NCI-H69 (cell line): ENCODE measurements at regions not wholly inside any gene's neighbourhood (a gene's known extent, or its start where the extent isn't known, plus 50 kb on each side); places are given as distances from the start of the nearest gene placed in this dataset.

Source experiments
- DNase-seq: peaks from one replicate; lab custom pipeline; 2025; lab: John Stamatoyannopoulos, UW

DNA sequence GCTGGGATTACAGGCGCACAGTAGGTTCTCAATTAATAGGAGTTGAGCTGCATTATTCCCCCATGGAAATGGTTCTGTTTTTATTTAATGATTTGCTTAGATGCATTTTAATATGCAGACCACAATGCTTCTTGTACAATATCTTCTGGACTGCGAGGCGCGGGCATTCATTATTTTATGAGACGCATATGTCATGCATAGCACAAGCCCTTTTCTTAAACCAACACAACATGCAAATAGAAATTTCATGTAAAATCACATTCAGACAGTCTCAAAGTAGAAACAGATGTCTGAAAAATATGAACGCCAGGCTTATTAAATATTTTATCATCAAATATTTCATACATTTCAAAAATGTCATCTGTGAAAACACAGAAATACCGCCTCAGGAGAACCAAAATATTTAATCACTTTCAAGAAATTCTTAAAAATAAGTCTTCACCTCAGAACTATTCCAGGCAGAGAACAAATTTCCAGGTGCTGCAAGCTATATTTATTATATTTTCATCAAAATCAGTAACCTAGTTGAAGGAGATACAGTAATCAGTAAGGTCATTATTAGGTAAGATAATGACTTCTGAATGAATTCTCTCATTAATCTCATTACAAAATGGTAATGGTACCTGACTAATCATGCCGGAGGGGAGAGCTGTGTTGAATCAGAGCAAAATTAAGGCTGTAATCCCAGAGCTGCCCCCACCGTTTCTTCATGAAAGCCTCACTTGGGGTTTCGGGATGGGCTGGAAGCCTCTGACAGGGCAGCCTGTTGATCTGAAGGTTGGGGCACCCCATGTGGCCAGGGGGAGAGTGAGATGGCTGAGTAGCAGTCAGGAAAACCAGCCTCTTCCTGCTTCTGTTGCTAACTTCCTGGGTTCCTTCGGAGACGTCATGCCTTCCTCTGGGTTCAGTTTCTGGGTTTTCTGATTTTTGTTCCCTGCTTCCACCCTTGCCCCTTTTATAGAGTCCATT is 133.9 kb upstream of the ZNF618 start:
- DNase-seq, result no peak

DNA sequence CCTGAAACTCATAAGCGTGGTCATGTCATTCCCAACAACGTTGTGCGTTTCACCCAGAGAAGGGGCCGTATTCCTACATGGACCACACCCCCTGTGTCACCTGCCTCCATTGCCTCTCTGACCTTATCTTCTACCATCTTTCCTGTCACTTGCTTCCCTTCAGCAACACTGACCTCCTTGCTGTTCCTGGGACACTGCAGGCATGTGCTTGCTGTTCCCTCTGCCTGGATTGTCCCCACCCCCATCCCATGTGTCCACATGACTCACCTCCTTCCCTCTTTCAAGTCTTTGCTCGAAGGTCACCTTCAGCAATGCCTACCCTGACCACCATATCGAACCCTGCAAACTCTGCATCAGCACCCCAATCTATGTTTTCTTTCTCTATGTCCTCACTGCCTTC is 133.2 kb upstream of the ZNF618 start:
- no peak for DNase-seq

DNA sequence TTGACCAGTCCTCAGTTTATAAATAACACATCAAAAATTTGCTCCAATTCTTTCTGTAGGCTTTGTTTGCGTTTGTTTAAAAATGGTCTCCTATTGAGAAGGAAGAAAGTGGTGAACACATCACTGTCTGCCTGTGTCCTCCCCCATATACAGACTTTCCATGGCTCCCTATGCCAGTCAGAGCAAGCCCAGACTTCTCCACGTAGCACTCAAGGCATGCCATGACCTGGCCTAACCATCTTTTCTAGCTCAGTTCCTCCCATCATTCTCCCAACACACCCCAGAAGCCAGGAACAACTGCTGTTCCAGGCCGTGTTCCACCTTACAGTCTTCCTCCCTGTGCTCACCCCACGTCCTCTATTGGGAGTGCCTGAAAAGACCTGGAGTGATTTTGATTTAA is 129.6 kb upstream of the ZNF618 start:
- DNase-seq, result no peak

DNA sequence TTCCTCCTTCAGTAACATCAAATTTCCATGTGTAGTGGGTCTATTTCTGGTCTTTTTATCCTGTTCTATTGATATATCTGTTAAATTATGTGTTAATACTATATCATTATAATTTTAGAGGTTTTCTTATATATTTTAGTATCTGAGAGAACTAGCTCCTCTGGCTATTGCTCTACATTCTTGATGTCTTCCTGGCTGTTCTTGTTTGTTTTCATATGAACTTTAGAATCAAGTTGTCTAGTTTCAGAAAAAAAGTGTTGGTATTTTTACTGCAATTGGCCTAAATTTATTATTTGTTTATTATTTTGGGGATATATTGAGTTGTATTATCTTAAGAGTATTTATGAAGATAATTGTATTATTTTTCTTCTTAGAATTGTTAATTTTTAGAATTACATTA is 128.0 kb upstream of the ZNF618 start:
- DNase-seq, result no peak

DNA sequence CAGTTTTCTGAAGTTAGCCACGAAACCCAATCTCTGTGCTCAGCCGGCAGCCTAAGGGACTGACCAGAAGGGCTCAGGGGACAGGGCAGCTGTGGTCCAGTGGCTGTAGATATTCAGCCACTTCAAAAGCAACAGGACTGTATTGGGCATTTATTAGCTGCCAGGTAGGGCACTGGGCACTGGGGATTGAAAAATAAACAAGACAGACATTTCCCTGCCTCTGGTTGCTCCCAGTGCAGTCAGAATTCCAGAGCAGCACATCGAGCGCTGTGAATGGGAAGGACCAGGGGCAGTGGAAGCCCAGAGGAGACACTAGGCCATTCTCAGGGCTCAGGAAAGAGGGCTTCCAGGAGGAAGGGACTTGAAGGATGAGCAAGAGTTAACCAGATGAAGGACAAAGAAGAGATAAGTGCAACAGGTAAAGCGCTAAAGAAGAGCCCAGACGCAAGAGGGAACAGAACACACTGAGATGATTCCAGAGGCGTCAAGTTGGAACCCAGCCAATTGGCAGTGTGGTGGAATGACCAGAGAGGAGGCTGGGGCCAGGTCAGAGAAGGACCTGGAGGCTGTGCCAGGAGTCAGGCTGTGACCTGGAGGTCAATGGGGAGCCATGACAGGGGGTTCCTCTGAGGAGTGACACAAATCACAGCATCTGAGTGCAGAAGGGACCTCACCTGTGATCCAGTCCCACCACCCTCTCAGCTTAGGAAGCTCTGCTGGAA is 122.5 kb upstream of the ZNF618 start:
- no peak for DNase-seq

DNA sequence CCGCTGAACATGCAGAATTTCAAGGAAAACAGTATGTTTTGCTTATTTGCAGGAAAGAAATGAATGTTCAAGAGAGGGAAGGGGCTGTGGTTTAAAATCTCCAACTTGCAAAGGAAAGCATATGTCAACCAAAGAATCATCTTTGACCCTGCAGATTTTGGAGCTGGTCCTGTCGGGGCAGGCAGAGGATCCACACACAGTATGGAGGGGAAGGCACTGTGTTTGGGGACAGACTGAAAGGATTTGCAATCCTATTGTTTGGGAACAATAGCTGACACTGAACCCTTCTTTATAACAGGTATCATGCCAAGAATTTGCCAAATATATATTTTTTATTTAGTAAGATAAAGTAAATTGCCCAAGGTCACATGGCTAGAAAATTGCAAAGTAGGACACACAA is 121.4 kb upstream of the ZNF618 start:
- no peak for DNase-seq

DNA sequence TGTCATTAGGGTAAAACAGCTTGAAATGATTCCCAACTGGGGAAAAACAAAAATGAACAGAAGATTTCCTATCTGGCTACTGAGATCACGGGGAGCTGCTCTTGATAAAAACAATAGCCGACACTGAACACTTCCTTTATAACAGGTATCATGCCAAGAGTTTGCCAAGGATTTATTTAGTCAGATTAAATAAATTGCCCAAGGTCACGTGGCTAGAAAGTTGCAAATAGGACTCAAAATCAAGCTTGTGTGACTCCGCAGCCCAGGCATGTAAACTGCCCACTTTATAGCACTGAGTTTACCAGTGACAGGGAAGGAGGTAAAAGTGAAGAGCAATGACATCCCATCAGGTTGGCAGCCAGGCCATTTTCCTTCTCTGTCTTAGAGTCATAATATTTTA is 120.7 kb upstream of the ZNF618 start:
- no peak for DNase-seq

DNA sequence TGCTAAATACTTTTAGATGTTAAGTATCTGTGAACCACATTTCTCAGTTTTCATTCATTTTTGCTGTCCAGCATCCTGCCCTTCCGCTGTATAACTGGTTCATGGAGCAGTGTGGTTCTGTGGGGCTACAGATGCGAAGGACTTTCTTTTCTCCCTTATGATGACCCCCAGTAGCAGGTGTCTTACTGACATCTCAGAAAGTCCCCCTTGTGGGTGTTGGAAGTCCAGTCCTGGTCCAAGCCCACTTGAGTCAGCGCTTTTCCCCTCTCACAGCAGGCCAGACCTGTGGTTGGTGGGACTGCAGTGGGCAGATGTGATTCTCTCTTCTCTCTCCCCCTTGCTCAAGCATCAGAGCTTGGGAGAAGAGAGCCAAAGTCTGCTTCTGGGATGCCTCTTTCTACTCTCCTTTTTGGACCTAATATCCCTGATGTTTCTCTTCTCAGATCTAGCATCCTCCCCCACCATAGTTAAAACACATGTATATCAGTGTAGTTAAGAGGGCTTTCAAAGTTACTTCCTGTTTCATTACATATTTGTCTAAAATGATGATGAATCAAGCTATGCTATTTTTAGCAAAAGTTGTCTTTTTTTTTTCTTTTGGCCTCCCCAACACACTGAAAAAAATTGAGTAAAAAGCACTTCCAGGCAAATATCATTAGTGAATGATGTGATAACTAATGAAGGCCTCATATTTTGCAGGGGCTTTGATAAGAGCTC is 119.5 kb upstream of the ZNF618 start:
- no peak for DNase-seq

DNA sequence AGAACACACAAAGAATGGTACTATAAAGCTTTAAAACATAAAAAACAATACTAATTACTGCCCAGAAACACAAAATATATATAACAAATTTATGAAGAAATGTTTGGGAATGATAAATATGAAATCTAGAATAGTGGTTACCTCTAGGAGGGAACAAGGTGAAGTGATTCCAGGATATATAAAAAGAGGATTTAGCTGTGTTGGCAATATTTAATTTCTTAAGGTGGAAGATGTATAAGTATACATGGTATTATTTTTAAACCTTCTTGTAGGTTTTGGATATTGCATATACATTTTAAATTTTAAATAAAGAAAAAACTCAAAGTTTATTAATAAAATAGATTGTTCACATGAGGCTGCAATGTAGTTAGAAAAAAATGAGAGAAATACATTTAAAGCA is 112.7 kb upstream of the ZNF618 start:
- no peak for DNase-seq

DNA sequence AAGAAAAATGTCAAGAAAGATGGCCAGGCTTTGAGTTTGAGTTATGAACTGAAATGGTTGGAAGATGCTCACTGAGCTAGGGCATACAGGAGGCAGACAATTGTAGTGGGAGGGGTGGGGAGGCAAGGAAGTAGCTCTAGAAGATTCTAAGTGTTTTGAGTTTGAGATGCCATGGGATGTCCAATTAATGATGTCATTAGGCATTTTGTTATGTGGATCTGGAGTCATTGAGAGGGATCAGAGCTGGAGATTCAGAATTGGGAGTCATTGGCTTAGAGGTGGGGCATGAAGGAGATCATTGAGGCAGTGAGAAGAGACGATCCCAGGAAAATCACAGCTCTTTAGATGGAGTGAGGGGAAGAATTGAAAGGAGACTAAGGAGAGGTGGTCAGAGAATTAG is 111.5 kb upstream of the ZNF618 start:
- no peak for DNase-seq

DNA sequence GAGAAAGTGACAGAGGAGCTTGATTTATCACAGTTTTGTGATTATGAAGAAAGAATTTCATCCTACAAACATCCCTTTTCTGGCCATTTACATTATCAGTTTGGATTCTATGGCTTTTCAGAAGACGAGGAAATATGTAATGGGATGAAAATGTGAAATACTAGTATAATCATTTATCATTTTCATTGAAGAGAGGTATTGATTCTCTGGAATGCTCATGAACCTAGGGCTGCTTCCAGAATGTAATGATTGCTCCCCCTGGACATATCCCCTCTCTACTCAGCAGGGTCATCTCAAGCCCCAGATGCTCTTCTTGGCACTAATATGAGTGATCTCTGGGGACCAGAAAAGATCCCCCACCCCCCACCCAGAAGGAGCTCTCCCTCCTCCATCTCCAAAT is 106.7 kb upstream of the ZNF618 start:
- no peak for DNase-seq

DNA sequence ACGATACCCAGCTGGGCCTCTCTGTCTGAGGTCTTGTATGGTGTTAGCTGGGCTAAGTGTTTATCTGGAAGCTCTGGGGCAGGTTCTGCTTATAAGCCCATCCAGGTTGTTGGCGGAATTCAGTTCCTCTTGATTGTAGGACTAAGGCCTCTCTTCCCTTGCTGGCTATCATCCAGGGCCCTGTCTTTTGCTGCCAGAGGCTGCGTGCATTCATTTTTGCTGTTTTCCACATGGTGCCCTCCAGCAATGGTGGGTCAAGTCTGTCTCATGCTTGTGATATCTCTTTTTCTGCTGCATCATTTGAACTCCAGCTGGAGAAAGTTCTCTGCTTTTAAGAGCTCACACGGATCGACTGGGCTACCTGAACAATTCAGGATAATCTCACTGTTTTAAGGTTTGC is 105.7 kb upstream of the ZNF618 start:
- DNase-seq, result no peak

DNA sequence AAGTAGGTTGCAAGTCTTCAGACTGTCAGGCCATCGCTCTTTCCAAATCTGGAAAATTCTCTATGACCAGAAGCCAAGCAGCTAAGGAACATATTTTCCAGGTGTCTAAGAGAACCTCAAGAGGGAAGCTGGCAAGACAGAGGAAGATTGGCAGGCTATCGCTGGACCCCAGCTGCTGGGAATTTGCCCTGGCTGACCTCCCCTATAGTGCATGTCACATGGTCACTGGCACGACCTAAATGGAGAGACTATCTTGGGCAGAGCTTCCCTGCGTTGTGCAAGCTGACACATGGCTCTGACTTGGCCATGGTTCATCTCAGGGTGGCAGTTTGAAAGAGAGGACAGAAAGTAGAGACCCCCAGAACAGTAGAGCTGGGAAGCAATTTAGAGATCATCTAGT is 104.9 kb upstream of the ZNF618 start:
- DNase-seq, result no peak

DNA sequence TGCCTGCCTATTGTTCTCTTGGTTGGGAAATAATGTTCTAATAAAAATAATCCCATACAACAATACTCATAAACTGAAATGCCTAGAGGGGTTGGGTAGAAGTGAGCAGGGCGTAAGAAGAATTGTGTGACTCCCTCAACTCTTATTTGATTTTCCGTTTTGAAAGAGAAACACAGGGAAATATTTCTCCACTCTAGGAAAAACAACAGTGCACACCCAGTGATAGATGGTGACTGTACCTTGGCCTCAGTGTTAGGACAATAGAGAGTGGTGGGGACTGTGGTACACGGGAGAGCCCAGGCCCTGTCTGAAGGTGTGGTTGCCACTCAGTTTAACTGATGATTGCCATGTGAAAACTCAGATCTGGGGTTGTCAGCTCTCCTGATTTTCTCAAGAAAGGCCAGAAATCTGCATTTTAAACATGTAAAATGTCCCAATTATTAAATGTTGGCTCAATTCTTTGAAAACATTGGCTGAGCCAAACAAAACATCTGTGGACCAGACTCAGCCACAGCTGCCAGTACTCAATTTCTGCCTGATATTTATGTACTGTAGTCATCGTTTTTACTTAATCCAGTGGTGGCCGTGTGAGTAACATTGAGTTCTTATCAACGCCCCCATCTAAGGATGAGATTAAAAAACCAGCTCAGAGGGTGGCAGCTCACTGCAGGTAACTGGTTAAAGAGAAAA is 103.8 kb upstream of the ZNF618 start:
- DNase-seq, result no peak

DNA sequence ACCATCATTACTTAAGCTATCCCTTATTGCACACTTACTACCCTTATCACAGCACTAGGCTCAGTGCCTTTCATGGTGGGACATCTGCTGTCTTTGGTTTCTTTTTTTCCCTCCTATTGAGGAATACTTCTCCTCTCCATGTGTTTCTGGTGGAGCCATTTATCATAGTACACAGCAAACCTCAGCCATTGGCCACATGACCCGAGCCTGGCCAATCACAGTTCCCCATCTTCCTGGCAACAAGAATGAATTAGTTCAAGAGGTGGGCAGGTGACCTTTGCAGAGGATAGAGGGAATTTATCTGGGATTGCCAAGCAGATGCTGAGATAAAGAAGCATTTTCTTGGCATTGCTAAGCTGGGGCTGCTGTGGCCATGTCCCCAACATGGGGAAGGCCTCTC is 101.1 kb upstream of the ZNF618 start:
- DNase-seq, result no peak

DNA sequence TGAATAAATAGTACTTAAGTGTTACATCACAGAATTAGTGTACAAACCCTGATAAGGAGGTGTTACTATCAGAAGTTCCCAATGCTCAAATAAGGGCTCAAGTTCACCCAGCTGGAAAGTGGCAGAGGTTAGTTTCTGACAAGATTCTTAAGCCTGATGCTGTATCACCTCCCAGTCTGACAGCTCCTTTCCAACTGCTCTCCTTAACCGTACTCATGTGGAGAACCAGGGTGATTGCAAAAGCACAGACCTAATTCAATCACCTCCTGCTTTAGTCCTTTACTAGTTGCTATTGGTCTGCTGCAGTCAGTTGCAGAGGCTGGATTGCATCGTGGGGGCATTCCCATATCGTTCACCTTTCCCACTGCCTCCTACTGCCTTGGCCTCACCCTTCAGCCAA is 100.4 kb upstream of the ZNF618 start:
- no peak for DNase-seq

DNA sequence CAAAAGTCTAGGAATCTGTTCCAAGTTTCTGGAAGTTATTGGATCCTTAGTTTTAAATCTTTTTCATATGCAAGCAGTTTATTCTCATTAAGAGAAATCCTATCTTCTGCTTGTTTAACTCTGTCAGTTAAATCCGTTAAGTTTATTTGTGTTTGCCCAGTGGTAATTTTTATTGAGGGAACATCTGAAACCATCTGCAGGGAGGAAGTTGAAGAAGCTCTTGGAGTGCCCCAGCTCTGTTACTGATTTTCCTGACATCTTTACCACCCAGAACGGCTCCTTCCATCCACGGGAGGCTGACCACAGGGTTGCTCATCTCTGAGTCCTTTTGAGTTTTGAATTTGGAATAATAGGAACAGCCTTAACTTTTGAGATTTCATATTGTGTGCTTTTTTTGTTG is 99.9 kb upstream of the ZNF618 start:
- DNase-seq, result no peak

DNA sequence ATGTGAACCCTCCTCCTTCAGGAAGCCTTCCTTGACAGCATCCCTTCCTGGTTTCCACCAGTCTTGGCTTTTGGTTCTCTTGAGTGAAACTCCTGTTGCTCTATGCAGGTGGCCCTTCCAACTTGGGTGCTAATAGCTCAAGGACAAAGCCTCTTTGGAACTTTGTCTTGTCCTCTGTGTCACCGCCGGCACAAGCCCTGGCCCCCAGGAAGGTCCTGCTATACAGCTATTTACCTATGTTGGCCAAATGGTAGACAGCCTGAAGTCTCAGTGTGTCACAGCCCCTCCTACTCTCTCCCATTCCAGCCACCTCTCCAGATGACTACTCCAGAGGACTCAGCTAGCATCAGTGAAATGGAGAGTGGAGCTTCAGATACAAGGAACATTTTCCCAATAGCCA is 94.7 kb upstream of the ZNF618 start:
- DNase-seq, result no peak

DNA sequence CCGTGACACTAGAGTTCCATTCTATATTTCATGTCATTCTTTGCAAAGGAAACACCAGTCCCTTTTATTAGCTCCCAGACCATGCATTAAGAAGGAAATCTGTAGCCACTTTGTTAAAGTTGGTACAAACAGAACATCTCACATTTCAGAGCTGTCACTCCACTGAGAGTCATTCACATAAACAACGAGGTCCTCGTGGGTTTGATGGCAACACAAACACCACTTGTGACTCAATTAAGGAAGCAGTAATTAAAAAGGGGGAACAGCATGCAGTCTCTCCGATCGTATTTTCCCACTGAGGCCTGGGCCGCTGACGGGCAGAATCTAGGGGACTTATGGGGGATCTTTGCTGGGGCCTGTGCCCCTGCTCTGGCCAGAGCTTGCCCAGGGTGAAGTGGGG is 94.2 kb upstream of the ZNF618 start:
- DNase-seq, result no peak

DNA sequence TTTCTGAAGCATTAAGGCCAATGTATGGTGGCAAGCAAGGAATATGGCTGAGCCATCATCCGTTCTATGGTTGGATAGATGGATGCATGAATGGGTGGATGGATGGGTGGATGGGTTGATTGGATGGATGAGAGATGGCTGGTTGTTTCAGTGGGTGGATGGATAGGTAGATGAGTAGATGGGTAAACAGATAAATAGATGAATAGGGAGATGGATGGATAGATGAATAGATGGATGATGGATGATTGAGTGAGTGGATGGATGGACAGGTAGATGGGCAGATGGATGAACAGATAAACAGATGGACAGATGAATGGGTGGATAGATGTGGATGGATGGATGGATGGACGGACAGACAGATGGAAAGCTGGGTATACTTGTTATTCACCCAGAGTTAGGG is 92.6 kb upstream of the ZNF618 start:
- DNase-seq, result no peak

DNA sequence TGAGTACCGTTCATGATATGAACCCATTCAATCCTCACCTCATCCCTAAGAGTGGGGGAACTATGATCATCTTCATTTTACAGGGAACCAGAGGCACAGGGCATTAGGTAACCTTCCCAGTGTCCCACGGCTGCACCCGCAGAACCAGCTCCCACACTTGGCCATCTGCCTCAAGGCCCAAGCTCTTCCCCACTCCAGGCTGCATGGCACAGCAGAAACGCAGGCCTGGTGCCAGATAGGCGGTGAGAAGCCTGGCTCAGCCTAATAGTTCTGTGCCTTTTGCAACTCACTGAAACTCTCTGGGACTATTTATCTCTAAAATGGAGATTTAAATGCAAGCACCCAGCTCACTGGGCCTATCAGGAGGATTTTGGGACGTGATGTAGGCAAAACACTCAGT is 90.8 kb upstream of the ZNF618 start:
- no peak for DNase-seq

DNA sequence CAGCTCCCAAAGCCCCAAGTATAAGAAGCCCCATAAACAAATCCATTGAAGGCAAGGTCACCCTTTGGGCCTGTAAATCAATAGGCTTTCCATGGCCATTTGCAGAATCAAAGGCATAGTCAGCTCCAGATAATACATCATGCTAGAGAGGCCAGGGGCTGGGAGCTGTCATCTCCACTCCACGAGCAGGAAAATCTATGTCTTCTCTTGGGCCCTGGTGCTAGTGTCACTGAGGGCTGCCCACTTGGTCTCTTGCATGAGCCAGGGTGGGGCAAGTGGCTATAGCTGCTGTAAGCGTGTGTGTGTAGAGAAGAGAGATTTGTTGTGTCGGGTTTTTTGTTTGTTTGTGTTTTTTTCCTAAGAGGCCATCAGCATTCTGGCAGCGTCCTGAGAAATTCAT is 90.0 kb upstream of the ZNF618 start:
- DNase-seq, result no peak
